HCT116 (cell line): ENCODE measurements at regions not wholly inside any gene's neighbourhood (a gene's known extent, or its start where the extent isn't known, plus 50 kb on each side); places are given as distances from the start of the nearest gene placed in this dataset.

Experiments used
- ATAC-seq: fragments of 200-7000 bp; cut with Tn5 transposase; 2 replicates; pipeline ENCODE4 v1.9.1; 2020; ENCODE audit warnings: mild to moderate bottlenecking, moderate library complexity
- BruUV-seq: library from RNA; stranded (reverse); fragments of 400-500 nt; replicated peaks from 2 replicates; lab custom pipeline; 2021; lab: Mats Ljungman, UMichigan
- CTCF ChIA-PET: fragments of 300-600 bp; sonication (Branson Sonifier 250); formaldehyde crosslinking; loops from one replicate; lab custom pipeline; 2021; ENCODE audit warnings: antibody characterized with exemption; lab: Charles Lee
- POLR2A ChIA-PET: fragments of 300-600, 350-600 bp; sonication (Branson Sonifier 250); formaldehyde crosslinking; loops from one replicate; lab custom pipeline; 2021; ENCODE audit warnings: antibody characterized with exemption; lab: Charles Lee
- RAD21 ChIA-PET, 2 experiments: fragments of 300-600 bp; sonication (Branson Sonifier 250); formaldehyde crosslinking; loops; one replicate each; lab custom pipeline; 2023; ENCODE audit warnings: low total read pairs in 2 of 2; ENCODE audit not compliant: uncharacterized antibody in 2 of 2, unreplicated experiment in 2 of 2, low non-redundant PET in 1 of 2; lab: Charles Lee
- DNase-seq: peaks from one replicate; pipeline ENCODE4 v3.0.0-alpha.2; 2010; ENCODE audit warnings: low read depth, low spot score
- H2AFZ ChIP-seq: fragments of 200-600 bp; shearing (Covaris generic), sonication (generic); 2 replicates; pipeline ENCODE4 v1.6.1; 2017; ENCODE audit warnings: low read depth, mixed run types, mixed read lengths, antibody characterized with exemption, low read length; ENCODE audit not compliant: poor library complexity, severe bottlenecking
- H3K27ac ChIP-seq: 2 replicates; pipeline ENCODE4 v1.5.1; 2012; ENCODE audit warnings: low read depth, low read length
- H3K27me3 ChIP-seq: fragments of 200-600 bp; sonication (generic); 2 replicates; pipeline ENCODE4 v1.6.1; 2016; ENCODE audit warnings: mixed run types, low read length, mixed read lengths; ENCODE audit not compliant: insufficient read depth
- H3K36me3 ChIP-seq, 2 experiments: fragments of 200-500 bp in 1 of 2; fragments of 200-600 bp in 1 of 2; sonication (Bioruptor generic) in 1 of 2; sonication (generic) in 1 of 2; 2 replicates each; pipeline versions ENCODE4 v1.5.1 to v1.6.1; 2014 to 2016; ENCODE audit warnings: low read length in 2 of 2, inconsistent platforms in 1 of 2, mixed read lengths in 1 of 2, mixed run types in 1 of 2; ENCODE audit not compliant: insufficient read depth in 2 of 2, control insufficient read depth in 1 of 2
- H3K4me1 ChIP-seq, 2 experiments: fragments of 200-600 bp in 1 of 2; sonication (generic) in 1 of 2; 2 replicates each; pipeline versions ENCODE4 v1.5.1 to v1.6.1; 2012 to 2017; ENCODE audit warnings: low read length in 2 of 2, inconsistent platforms in 1 of 2, mild to moderate bottlenecking in 1 of 2, mixed read lengths in 1 of 2, mixed run types in 1 of 2, moderate library complexity in 1 of 2; ENCODE audit not compliant: insufficient read depth in 2 of 2, control insufficient read depth in 1 of 2
- H3K4me2 ChIP-seq: fragments of 200-600 bp; sonication (generic); 2 replicates; pipeline ENCODE4 v1.6.1; 2017; ENCODE audit warnings: mixed run types, low read length, mixed read lengths
- H3K4me3 ChIP-seq, 2 experiments: fragments of 200-600 bp in 1 of 2; sonication (generic) in 1 of 2; replicated peaks in 1 of 2; 2 replicates each; pipeline ENCODE4 v1.5.1; 2011 to 2016; ENCODE audit warnings: low read length in 2 of 2, control low read depth in 1 of 2, low read depth in 1 of 2, mild to moderate bottlenecking in 1 of 2, mixed read lengths in 1 of 2, mixed run types in 1 of 2
- H3K79me2 ChIP-seq: fragments of 200-600 bp; sonication (generic); 2 replicates; pipeline ENCODE4 v1.6.1; 2017; ENCODE audit warnings: mild to moderate bottlenecking, mixed run types, low read length, moderate library complexity, mixed read lengths; ENCODE audit not compliant: insufficient read depth
- H3K9ac ChIP-seq: fragments of 200-600 bp; sonication (generic); 2 replicates; pipeline ENCODE4 v1.6.1; 2016; ENCODE audit warnings: low read length, mixed read lengths
- H3K9me2 ChIP-seq: fragments of 200-600 bp; sonication (generic), shearing (Covaris generic); 2 replicates; pipeline ENCODE4 v1.6.1; 2017; ENCODE audit warnings: mixed run types, mild to moderate bottlenecking, moderate library complexity; ENCODE audit not compliant: insufficient read depth
- H3K9me3 ChIP-seq, 2 experiments: fragments of 200-500 bp in 1 of 2; fragments of 200-600 bp in 1 of 2; sonication (Bioruptor generic) in 1 of 2; sonication (generic) in 1 of 2; 2 replicates each; pipeline ENCODE4 v1.6.1; 2014 to 2017; ENCODE audit warnings: low read length in 2 of 2, mixed read lengths in 2 of 2, inconsistent platforms in 1 of 2, low read depth in 1 of 2, mild to moderate bottlenecking in 1 of 2, mixed run types in 1 of 2, moderate library complexity in 1 of 2; ENCODE audit not compliant: control insufficient read depth in 1 of 2, insufficient read depth in 1 of 2
- H4K20me1 ChIP-seq: fragments of 200-600 bp; sonication (generic), shearing (Covaris generic); 2 replicates; pipeline ENCODE4 v1.6.1; 2017; ENCODE audit warnings: mixed run types, mild to moderate bottlenecking, moderate library complexity; ENCODE audit not compliant: insufficient read depth
- CBX3 ChIP-seq: IDR thresholded peaks from 2 replicates; pipeline ENCODE4 v1.6.1; 2012; ENCODE audit warnings: low read depth
- EGR1 ChIP-seq: IDR thresholded peaks from 2 replicates; pipeline ENCODE4 v1.6.1; 2012; ENCODE audit warnings: low read depth
- ELF1 ChIP-seq: IDR thresholded peaks from 2 replicates; pipeline ENCODE4 v1.6.1; 2012; ENCODE audit warnings: low read depth, borderline replicate concordance
- EZH2 ChIP-seq: fragments of 200-600 bp; sonication (generic); IDR thresholded peaks from 2 replicates; pipeline ENCODE4 v1.6.1; 2017; ENCODE audit warnings: antibody characterized with exemption, mixed run types
- FOSL1 ChIP-seq: IDR thresholded peaks from 2 replicates; pipeline ENCODE4 v1.6.1; 2012; ENCODE audit warnings: low read depth
- POLR2A ChIP-seq: IDR thresholded peaks from 2 replicates; pipeline ENCODE4 v1.7.0; 2011; ENCODE audit warnings: borderline replicate concordance; ENCODE audit not compliant: insufficient read depth, insufficient read length; ENCODE audit errors: extremely low read depth
- POLR2AphosphoS5 ChIP-seq: IDR thresholded peaks from 2 replicates; pipeline ENCODE4 v1.6.1; 2011; ENCODE audit warnings: mild to moderate bottlenecking, low read depth, low read length, moderate library complexity
- RAD21 ChIP-seq: IDR thresholded peaks from 2 replicates; pipeline ENCODE4 v1.6.1; 2012; ENCODE audit warnings: low read depth, mild to moderate bottlenecking
- SIN3A ChIP-seq: IDR thresholded peaks from 2 replicates; pipeline ENCODE4 v1.6.1; 2012; ENCODE audit warnings: low read depth
- SP1 ChIP-seq: IDR thresholded peaks from 2 replicates; pipeline ENCODE4 v1.6.1; 2012; ENCODE audit warnings: low read depth
- SRF ChIP-seq: IDR thresholded peaks from 2 replicates; pipeline ENCODE4 v1.6.1; 2012; ENCODE audit warnings: low read depth
- ZFX ChIP-seq: fragments of 450-650 bp; IDR thresholded peaks from 2 replicates; pipeline ENCODE4 v1.6.1; 2017
- intact Hi-C: fragments of 100-400 bp; cut with micrococcal nuclease; formaldehyde crosslinking; loops from 2 replicates; pipeline ENCODE4 v1.10.0; 2022
- TF ChIP-seq, protein P1 (sequence below): IDR thresholded peaks from 2 replicates; pipeline ENCODE4 v1.6.1; 2012
- TF ChIP-seq, protein P2 (sequence below): IDR thresholded peaks from 2 replicates; pipeline ENCODE4 v1.6.1; 2012
- TF ChIP-seq, protein P3 (sequence below): IDR thresholded peaks from 2 replicates; pipeline ENCODE4 v1.6.1; 2011; ENCODE audit warnings: mild to moderate bottlenecking, low read length, moderate library complexity; ENCODE audit not compliant: insufficient replicate concordance; ENCODE audit errors: extremely low read depth
- TF ChIP-seq, protein P4 (sequence below): IDR thresholded peaks from 2 replicates; pipeline ENCODE4 v1.6.1; 2012; ENCODE audit warnings: low read depth
- TF ChIP-seq, protein P5 (sequence below), 3 experiments: fragments of 200-600 bp in 1 of 3; sonication (generic) in 1 of 3; IDR thresholded peaks in 2 of 3; conservative IDR thresholded peaks in 1 of 3; 2 replicates each; pipeline ENCODE4 v1.5.1; 2012 to 2017; ENCODE audit warnings: low read depth in 2 of 3, low read length in 2 of 3, antibody characterized with exemption in 1 of 3, borderline replicate concordance in 1 of 3, control low read depth in 1 of 3, mild to moderate bottlenecking in 1 of 3, mixed read lengths in 1 of 3, mixed run types in 1 of 3, moderate library complexity in 1 of 3; ENCODE audit not compliant: insufficient read depth in 1 of 3

DNA sequence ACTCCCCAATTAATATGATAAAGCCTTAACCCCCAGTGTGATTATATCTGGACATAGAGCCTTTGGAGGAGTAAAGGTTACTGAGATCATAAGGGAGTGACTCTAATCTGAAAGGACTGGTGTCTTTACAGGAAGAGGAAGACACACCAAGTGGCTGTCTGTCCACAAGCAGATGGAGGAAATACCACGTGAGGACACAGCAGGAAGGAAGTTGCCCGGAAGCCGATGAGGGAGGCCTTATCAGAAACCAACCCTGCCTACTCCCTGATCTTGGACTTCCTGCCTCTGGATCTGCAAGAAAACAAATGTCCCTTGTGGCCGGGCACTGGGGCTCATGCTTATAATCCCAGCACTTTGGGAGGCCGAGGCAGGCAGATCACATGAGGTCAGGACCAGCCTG lies 110.3 kb upstream of the CHRM3 start:
- ChIA-PET CTCF (no interaction called here), RAD21 (no interaction called here), POLR2A (no interaction called here)
- H3K9ac ChIP-seq: no peak overlapping the region
- no peaks in the 10 kb centered on the region for H3K9me2 ChIP-seq
- H4K20me1 ChIP-seq: no peaks in the 10 kb centered on the region
- no peak for DNase-seq
- H3K4me2 ChIP-seq: no peak overlapping the region
- H2AFZ ChIP-seq: no peak overlapping the region
- peaks cover 6 to 8% of the 10 kb centered on the region in 2 experiments; a peak in 2 of 4 replicates for H3K9me3 ChIP-seq
- no peaks in the 10 kb centered on the region for H3K4me1 ChIP-seq
- H3K36me3 ChIP-seq: no peaks in the 10 kb centered on the region
- intact Hi-C loops: no loop called here
- H3K27ac ChIP-seq: no peak overlapping the region
- TF ChIP-seq, protein P1, sequence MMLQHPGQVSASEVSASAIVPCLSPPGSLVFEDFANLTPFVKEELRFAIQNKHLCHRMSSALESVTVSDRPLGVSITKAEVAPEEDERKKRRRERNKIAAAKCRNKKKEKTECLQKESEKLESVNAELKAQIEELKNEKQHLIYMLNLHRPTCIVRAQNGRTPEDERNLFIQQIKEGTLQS: no peak
- TF ChIP-seq EZH2 (no peak), SP1 (no peak), CBX3 (no peak), POLR2A (no peak), RAD21 (no peak), FOSL1 (no peak), SIN3A (no peak), ZFX (no peak), POLR2AphosphoS5 (no peak), ELF1 (no peak), EGR1 (no peak), SRF (no peak)
- TF ChIP-seq, protein P2, sequence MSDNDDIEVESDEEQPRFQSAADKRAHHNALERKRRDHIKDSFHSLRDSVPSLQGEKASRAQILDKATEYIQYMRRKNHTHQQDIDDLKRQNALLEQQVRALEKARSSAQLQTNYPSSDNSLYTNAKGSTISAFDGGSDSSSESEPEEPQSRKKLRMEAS: no peak
- TF ChIP-seq, protein P3, sequence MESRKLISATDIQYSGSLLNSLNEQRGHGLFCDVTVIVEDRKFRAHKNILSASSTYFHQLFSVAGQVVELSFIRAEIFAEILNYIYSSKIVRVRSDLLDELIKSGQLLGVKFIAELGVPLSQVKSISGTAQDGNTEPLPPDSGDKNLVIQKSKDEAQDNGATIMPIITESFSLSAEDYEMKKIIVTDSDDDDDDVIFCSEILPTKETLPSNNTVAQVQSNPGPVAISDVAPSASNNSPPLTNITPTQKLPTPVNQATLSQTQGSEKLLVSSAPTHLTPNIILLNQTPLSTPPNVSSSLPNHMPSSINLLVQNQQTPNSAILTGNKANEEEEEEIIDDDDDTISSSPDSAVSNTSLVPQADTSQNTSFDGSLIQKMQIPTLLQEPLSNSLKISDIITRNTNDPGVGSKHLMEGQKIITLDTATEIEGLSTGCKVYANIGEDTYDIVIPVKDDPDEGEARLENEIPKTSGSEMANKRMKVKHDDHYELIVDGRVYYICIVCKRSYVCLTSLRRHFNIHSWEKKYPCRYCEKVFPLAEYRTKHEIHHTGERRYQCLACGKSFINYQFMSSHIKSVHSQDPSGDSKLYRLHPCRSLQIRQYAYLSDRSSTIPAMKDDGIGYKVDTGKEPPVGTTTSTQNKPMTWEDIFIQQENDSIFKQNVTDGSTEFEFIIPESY: no peak
- TF ChIP-seq, protein P4, sequence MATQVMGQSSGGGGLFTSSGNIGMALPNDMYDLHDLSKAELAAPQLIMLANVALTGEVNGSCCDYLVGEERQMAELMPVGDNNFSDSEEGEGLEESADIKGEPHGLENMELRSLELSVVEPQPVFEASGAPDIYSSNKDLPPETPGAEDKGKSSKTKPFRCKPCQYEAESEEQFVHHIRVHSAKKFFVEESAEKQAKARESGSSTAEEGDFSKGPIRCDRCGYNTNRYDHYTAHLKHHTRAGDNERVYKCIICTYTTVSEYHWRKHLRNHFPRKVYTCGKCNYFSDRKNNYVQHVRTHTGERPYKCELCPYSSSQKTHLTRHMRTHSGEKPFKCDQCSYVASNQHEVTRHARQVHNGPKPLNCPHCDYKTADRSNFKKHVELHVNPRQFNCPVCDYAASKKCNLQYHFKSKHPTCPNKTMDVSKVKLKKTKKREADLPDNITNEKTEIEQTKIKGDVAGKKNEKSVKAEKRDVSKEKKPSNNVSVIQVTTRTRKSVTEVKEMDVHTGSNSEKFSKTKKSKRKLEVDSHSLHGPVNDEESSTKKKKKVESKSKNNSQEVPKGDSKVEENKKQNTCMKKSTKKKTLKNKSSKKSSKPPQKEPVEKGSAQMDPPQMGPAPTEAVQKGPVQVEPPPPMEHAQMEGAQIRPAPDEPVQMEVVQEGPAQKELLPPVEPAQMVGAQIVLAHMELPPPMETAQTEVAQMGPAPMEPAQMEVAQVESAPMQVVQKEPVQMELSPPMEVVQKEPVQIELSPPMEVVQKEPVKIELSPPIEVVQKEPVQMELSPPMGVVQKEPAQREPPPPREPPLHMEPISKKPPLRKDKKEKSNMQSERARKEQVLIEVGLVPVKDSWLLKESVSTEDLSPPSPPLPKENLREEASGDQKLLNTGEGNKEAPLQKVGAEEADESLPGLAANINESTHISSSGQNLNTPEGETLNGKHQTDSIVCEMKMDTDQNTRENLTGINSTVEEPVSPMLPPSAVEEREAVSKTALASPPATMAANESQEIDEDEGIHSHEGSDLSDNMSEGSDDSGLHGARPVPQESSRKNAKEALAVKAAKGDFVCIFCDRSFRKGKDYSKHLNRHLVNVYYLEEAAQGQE: no peak
- TF ChIP-seq, protein P5, sequence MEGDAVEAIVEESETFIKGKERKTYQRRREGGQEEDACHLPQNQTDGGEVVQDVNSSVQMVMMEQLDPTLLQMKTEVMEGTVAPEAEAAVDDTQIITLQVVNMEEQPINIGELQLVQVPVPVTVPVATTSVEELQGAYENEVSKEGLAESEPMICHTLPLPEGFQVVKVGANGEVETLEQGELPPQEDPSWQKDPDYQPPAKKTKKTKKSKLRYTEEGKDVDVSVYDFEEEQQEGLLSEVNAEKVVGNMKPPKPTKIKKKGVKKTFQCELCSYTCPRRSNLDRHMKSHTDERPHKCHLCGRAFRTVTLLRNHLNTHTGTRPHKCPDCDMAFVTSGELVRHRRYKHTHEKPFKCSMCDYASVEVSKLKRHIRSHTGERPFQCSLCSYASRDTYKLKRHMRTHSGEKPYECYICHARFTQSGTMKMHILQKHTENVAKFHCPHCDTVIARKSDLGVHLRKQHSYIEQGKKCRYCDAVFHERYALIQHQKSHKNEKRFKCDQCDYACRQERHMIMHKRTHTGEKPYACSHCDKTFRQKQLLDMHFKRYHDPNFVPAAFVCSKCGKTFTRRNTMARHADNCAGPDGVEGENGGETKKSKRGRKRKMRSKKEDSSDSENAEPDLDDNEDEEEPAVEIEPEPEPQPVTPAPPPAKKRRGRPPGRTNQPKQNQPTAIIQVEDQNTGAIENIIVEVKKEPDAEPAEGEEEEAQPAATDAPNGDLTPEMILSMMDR (IDR thresholded peaks at IDR 0.05 in 2 of 3, conservative IDR thresholded peaks at IDR 0.05 in 1 of 3; ENCODE audit: borderline replicate concordance in 1 of 3, insufficient read depth in 1 of 3, low read depth in 2 of 3, low read length in 2 of 3): no peak
- TF ChIP-seq, all 23 proteins: peak for 0
- no peaks in the 10 kb centered on the region for H3K27me3 ChIP-seq
- ATAC-seq: no peak
- no peak overlapping the region for H3K4me3 ChIP-seq
- H3K79me2 ChIP-seq: no peaks in the 10 kb centered on the region
- BruUV-seq: no TSS peak
